Renal pelvis (tissue), 1 donor: ENCODE measurements at regions not wholly inside any gene's neighbourhood (a gene's known extent, or its start where the extent isn't known, plus 50 kb on each side); places are given as distances from the start of the nearest gene placed in this dataset.

Source experiments
- DNase-seq: peaks from one replicate; pipeline ENCODE4 v3.0.0-alpha.2; 2013

GRCh38 chr10:65528986-65529385 is 1396.8 kb upstream of the LRRTM3 start:
- DNase-seq = no peak

- no peak for DNase-seq
Measured at GRCh38 chr10:65531545-65531944, 1394.3 kb upstream of the LRRTM3 start.

- DNase-seq = no peak
Measured at GRCh38 chr10:65534771-65535170, 1391.1 kb upstream of the LRRTM3 start.

GRCh38 chr10:65544756-65545155 is 1381.1 kb upstream of the LRRTM3 start:
- no peak for DNase-seq

GRCh38 chr10:65548001-65548400 is 1377.8 kb upstream of the LRRTM3 start:
- DNase-seq = no peak

- no peak for DNase-seq
Measured at GRCh38 chr10:65550761-65551160, 1375.1 kb upstream of the LRRTM3 start.

GRCh38 chr10:65555192-65555591 is 1370.6 kb upstream of the LRRTM3 start:
- DNase-seq = no peak

- no peak for DNase-seq
Measured at GRCh38 chr10:65556006-65556405, 1369.8 kb upstream of the LRRTM3 start.

GRCh38 chr10:65559369-65559768 is 1366.5 kb upstream of the LRRTM3 start:
- no peak for DNase-seq

GRCh38 chr10:65565246-65565645 is 1360.6 kb upstream of the LRRTM3 start:
- DNase-seq = no peak

- DNase-seq = no peak
Measured at GRCh38 chr10:65566906-65567305, 1358.9 kb upstream of the LRRTM3 start.

- peak; percentile 78 for DNase-seq
Measured at GRCh38 chr10:65570143-65571010, 1355.5 kb upstream of the LRRTM3 start.

GRCh38 chr10:65571011-65571570 is 1354.7 kb upstream of the LRRTM3 start:
- DNase-seq = peak; percentile 17

GRCh38 chr10:65581426-65582026 is 1344.3 kb upstream of the LRRTM3 start:
- DNase-seq = no peak

- DNase-seq = no peak
Measured at GRCh38 chr10:65602182-65602865, 1323.5 kb upstream of the LRRTM3 start.

GRCh38 chr10:65611592-65611991 is 1314.2 kb upstream of the LRRTM3 start:
- DNase-seq = peak; percentile 16

GRCh38 chr10:65614956-65615565 is 1310.8 kb upstream of the LRRTM3 start:
- no peak for DNase-seq

- no peak for DNase-seq
Measured at GRCh38 chr10:65618126-65618525, 1307.7 kb upstream of the LRRTM3 start.

GRCh38 chr10:65620404-65621048 is 1305.3 kb upstream of the LRRTM3 start:
- DNase-seq = no peak

- DNase-seq = no peak
Measured at GRCh38 chr10:65622608-65623007, 1303.2 kb upstream of the LRRTM3 start.

GRCh38 chr10:65628493-65629139 is 1297.2 kb upstream of the LRRTM3 start:
- DNase-seq = no peak
